Activated CD4-positive, alpha-beta T cell treated with anti-CD3 and anti-CD28 coated beads for 1 hour (primary cell): ENCODE measurements at regions not wholly inside any gene's neighbourhood (a gene's known extent, or its start where the extent isn't known, plus 50 kb on each side); places are given as distances from the start of the nearest gene placed in this dataset.

Experiments
- DNase-seq: peaks from one replicate; pipeline ENCODE4 v3.0.0-alpha.2; 2020

GRCh38 chr4:17096692-17097091, 198.2 kb upstream of the LDB2 start:
- no peak for DNase-seq

GRCh38 chr4:17095771-17096170, 197.3 kb upstream of the LDB2 start:
- no peak for DNase-seq

- no peak for DNase-seq
Observed at GRCh38 chr4:17094876-17095210, 196.4 kb upstream of the LDB2 start.

- no peak for DNase-seq
Observed at GRCh38 chr4:17094159-17094875, 195.9 kb upstream of the LDB2 start.

- DNase-seq: no peak
Observed at GRCh38 chr4:17093481-17093880, 195.0 kb upstream of the LDB2 start.

- DNase-seq: no peak
Observed at GRCh38 chr4:17092736-17093437, 194.4 kb upstream of the LDB2 start.

- no peak for DNase-seq
Observed at GRCh38 chr4:17091104-17091503, 192.7 kb upstream of the LDB2 start.

GRCh38 chr4:17090063-17090462, 191.6 kb upstream of the LDB2 start:
- no peak for DNase-seq

GRCh38 chr4:17085416-17085815, 187.0 kb upstream of the LDB2 start:
- no peak for DNase-seq

- DNase-seq: no peak
Observed at GRCh38 chr4:17082186-17082585, 183.7 kb upstream of the LDB2 start.

- no peak for DNase-seq
Observed at GRCh38 chr4:17081179-17081578, 182.7 kb upstream of the LDB2 start.

- no peak for DNase-seq
Observed at GRCh38 chr4:17077105-17077504, 178.7 kb upstream of the LDB2 start.

GRCh38 chr4:17072483-17072882, 174.0 kb upstream of the LDB2 start:
- no peak for DNase-seq

- DNase-seq: no peak
Observed at GRCh38 chr4:17068891-17069290, 170.4 kb upstream of the LDB2 start.

- no peak for DNase-seq
Observed at GRCh38 chr4:17068392-17068791, 169.9 kb upstream of the LDB2 start.

GRCh38 chr4:17066972-17067371, 168.5 kb upstream of the LDB2 start:
- no peak for DNase-seq

- DNase-seq: no peak
Observed at GRCh38 chr4:17066236-17066635, 167.8 kb upstream of the LDB2 start.

GRCh38 chr4:17065821-17066220, 167.4 kb upstream of the LDB2 start:
- DNase-seq: no peak

GRCh38 chr4:17064959-17065358, 166.5 kb upstream of the LDB2 start:
- DNase-seq: no peak

- DNase-seq: no peak
Observed at GRCh38 chr4:17063888-17064287, 165.4 kb upstream of the LDB2 start.

- no peak for DNase-seq
Observed at GRCh38 chr4:17060230-17060629, 161.8 kb upstream of the LDB2 start.

- DNase-seq: no peak
Observed at GRCh38 chr4:17058916-17059741, 160.7 kb upstream of the LDB2 start.

GRCh38 chr4:17058536-17058915, 160.1 kb upstream of the LDB2 start:
- DNase-seq: no peak

- no peak for DNase-seq
Observed at GRCh38 chr4:17057035-17057434, 158.6 kb upstream of the LDB2 start.
